Suppressor macrophage treated with lipopolysaccharide for 4 hours (primary cell): ENCODE measurements at regions not wholly inside any gene's neighbourhood (a gene's known extent, or its start where the extent isn't known, plus 50 kb on each side); places are given as distances from the start of the nearest gene placed in this dataset.

Experiments
- DNase-seq: peaks from one replicate; pipeline ENCODE4 v3.0.0-alpha.2; 2020

- DNase-seq = no peak
Measured at GRCh38 chr3:42037318-42037945, 53.7 kb upstream of the TRAK1 start.

GRCh38 chr3:42036483-42036823 lies 54.7 kb upstream of the TRAK1 start:
- DNase-seq = peak; percentile 71

DNA sequence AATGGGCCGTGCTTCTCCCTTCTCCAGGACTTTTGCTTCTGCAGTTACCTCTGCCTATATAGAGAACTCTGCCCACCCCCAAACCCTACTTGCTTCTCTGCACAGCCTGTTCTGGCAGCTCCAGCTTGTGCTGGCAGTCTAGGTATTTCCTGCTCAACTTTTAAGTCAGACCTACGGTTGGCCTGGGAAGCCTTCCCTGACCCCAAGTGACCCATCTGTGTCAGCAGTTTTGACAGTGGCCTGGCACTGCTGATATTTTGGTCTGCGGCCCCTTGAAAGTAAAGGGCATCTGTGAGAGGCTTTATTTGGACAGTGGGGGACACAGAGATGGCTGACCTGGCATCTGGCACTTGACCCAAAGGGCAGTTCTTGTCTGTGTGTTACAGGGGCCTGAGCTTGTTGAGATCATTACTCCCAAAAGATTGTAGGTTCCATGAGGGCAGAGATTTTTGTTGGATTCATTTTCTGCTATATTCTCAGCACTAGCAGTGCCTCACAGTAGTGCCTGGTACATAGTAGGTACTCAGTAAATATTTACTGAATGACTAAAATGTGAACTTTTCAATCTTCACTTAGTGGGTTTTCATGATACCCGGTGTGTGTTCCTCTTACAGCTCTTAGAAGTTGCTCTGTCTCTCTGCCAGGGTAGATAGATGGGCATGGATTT lies 55.2 kb upstream of the TRAK1 start:
- no peak for DNase-seq

DNA sequence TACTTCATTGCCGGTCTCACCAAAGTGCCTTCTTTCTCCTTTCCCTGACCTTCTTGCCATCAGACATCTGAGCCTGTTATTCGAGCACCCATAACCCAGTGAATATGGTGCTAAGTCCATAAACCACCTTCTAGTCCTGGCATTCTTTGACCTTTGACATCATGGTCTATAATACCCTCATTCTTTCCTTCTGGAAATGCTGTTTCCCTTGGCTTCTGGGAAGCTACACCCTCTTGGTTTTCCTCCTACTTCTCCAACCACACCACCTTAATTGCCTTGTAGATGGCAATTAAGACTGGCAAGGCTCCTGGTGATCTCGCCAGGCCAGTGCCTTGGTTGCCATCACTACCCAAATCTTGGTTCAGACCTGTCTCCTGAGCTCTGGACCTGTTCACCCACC lies 56.1 kb upstream of the TRAK1 start:
- DNase-seq = no peak

DNA sequence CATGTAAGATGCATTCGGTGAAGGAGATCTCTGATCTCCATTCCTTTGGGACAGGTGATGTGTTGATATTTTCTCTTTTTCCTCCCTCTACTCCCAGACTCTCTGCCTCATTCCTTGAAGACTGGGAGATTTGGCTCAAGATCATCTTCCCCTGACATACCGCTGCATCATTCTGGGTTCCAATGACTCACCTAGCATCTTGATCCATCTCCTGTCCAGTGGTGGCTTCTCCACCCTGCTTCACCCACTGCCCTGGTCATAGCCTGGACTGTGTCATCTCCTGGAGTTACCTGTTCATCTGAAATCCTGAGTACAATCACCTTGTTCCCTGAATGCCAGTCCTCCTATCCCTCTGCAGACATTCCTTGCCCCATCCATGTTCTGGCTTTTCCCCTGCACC lies 57.4 kb upstream of the TRAK1 start:
- no peak for DNase-seq

DNA sequence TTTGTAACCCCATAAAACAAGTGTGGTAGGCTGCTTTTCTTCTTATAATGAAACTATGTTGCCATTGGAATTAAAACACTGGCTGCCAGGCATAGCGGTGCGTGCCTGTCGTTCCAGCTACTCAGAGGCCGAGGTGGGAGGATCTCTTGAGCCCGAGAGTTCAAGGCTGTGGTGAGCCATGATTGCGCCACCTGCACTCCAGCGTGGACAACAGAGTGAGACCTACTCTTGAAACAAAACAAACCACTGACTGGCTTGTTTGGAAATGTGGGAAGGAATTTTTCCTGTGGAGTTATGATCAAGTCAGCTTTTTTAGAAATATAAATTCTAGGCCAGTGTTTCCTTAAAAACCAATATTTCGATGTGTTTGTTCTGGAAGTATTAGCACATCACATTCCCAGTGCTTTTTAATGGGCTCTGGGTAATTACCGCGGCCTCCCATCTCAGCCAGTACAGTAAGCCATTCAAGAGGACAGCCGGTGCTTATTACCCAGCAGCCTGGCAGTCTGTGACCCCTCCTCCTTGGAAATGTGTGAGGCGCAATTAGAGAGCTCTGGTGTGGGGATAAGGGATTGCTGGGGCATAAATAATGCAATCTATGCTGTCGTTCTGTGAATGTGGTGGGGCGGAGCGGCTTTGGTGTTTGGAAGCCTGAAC lies 58.3 kb upstream of the TRAK1 start:
- peak; percentile 58 for DNase-seq

DNA sequence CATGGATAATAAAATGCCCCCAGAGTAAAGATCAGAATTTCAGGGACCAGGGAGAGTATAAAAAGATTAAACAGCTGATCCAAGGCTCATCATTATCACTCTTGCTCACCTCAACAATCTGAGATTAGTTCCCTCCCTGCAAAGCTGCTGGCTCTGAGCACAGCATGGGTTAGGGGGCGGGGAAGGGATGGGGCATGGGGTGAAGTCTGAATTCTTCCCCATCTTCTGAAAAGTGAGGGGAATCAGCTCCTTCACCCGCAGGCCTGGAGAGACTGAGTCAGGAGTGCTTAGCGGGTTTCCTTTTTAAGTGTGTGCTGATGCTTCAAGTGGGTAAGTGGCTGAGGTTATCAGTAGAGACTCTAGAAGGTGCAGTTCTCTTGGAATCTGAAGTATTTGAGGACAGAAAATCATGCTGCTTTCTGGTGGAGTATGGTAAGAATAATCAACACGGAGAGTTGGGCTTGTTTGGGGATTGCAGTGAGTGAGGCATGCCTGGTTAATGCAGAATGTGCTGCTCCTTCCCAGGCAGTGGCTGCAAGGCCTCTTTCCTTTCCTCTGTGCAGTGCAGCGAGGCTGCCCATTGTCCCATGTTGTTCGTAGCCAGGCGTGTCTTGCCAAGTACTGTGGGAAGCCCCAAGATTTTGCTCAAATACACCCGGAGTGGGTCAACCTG lies 59.2 kb upstream of the TRAK1 start:
- no peak for DNase-seq

GRCh38 chr3:42028474-42028873 lies 62.7 kb upstream of the TRAK1 start:
- DNase-seq = no peak

GRCh38 chr3:42027571-42027970 lies 63.6 kb upstream of the TRAK1 start:
- DNase-seq = peak; percentile 35

DNA sequence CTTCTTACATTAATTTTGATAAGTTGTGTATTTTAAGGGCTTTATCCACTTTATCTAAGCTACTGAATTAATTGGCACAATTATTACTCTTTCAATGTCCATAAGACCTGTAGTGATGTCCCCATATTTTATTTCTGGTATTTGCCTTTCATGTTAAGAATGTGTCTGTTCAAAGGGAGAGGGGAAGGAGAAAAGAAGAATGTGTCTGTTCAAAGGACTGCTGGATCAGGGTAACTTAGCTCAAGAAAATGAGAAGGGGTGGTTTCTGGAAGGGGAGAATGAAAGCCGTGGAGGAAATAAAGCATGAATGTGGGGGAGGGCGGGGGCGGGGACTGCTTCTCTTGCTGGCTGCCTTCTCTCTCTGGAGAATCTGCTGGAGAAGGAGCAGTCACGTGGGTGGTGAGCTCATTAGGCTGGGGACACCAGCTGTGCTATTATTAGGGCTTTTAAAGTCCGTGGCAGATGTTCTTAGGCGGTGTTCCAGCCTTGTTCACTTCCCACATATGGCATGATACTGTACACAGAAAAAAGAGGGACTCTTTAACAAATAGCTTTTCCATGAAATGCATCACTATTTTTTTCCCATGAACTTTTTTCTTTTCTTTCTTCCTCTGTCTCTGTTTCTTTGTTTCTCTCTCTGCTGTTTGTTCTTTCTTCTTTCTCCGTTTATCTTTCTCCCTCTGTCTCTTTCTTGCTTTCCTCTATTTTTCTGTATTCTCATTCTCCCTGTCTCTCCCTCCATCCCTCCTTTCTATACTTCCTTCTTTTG lies 63.7 kb upstream of the ULK4 start:
- DNase-seq = peak; percentile 90

GRCh38 chr3:42024591-42025351 lies 62.9 kb upstream of the ULK4 start:
- DNase-seq = no peak

DNA sequence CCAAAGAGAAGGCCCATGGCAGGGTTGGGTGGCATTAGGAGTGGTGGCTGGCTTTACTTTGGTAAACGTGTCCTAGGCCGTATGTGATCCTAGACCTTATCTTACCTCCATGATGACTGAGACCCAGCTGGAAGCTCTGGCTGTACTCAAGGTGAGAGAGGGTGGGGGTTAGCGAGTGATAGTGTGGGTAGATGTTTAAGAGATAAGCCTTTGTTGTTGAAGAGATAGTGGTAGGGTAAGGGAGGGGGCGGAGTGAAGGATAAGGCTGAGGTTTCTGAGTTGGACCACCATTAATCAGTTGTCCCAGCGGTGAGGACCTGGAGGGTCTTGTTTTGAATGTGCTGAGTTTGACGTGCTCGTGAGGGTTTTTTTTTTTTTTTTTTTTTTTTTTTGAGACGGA lies 61.5 kb upstream of the ULK4 start:
- DNase-seq = no peak

DNA sequence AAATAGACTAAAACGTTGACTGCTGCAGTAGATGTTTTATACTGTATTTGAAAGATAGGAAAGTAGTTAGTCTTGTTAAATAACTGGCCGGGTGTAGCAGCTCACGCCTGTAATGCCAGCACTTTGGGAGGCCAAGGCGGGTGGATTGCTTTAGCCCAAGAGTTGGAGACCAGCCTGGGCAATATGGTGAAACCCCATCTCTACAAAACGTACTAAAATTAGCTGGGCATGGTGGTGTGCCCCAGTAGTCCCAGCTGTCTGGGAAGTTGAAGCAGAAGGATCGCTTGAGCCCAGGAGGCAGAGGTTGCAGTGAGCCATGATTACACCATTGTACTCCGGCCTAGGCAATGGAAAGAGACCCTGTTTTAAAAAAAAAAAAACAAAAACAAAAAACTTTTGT lies 60.5 kb upstream of the ULK4 start:
- DNase-seq = no peak

DNA sequence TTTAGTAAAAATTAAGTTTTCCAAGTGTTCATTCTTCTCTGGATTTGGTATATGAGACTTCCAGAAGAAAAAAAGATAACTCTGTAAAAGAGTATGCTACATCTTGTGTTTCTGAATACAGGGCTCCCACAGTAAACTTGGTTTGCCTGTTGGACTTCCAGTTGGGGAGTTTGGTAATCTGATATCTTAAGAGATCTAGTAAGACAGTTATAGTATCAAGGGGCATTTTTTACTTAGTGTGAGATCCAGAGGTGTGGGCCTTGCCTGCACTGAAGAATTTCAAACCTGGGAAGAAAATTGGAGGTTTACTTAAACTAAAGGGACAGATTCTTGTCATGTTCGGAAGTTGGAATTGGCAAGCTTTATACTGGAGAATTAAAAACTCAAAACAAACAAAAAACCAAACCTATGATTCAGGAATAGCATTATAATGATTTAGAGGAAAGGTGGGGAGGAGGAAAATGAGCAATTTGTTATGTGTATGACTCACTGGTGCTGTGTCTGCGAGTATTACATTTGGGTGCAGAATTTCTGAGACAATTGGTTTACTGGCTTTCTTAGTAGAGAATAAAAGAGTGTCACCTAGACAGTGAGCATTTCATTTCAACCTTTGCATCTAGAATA lies 58.9 kb upstream of the ULK4 start:
- DNase-seq = no peak

- no peak for DNase-seq
Measured at GRCh38 chr3:42019953-42020260, 58.0 kb upstream of the ULK4 start.

DNA sequence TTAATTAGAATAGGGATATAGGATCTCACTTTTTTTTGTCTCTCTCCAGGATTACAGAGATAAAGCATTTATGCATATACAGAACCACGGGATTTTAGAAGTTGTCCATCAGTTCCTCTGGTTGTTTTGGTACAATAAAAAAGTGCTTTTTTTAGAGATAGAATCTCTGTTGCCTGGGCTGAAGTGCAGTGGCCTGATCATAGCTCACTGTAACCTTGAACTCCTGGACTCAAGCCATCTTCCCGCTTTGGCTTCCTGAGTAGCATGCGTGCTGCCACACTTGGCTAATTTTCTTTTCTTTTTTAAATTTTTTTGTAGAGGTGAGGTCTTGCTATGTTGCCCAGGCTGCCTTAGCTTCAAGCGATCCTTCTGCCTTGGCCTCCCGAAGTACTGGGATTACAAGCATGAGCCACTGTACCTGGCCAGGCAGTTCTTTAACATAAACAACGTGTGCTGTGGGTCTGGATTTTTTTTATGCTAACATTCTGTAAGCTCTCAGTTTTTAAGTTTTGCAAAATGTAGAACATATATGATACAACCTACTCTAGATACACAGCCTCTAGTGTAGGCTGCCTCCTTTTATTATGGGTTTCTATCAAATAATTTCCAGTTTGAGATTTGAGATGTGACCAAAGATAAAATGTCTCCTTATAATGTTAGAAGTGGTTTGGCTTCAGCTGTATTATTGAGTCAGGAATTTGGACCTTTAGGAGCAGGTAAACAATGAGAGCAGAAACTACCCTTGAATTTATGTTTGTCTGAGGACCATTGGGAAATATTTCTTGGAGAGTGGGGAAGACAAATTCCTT lies 57.4 kb upstream of the ULK4 start:
- DNase-seq = no peak

GRCh38 chr3:42014921-42015533 lies 53.1 kb upstream of the ULK4 start:
- DNase-seq = peak; percentile 53

DNA sequence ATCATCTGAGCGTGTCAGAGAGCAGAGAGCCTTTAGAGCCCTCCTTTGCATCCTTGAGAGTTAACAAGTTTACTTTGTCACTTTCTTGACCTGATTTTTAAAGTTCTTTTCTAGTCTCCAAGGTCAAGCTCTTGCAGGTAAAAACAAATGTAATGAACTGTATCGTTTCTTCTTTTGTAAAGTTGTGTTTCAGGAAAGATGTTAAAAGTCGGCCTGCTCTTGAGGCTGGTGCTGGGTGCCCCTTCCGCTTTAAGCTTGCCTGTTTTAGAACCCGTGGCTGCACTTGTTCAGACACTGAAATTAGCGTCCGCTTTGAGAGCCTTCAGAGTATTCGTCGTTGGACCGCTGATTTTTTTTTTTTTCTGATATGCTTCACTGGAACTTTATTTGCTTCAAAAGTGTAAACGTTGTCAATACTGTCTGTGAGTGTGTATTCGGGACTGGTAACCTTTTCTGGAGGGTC lies 52.6 kb upstream of the ULK4 start:
- DNase-seq = peak; percentile 52

GRCh38 chr3:42013691-42014457 lies 52.0 kb upstream of the ULK4 start:
- DNase-seq = peak; percentile 24
